NCI-H526 treated with DMSO at 0.1 percent for 48 hours (cell line): ENCODE measurements at regions not wholly inside any gene's neighbourhood (a gene's known extent, or its start where the extent isn't known, plus 50 kb on each side); places are given as distances from the start of the nearest gene placed in this dataset.
"Not testable (repeated sequence)": the region's sequence is repeated elsewhere in the genome, so short reads cannot be mapped to it uniquely, and the experiment has no call there.

Source experiments
- DNase-seq: peaks from one replicate; lab custom pipeline; 2025; lab: John Stamatoyannopoulos, UW

GRCh38 chr11:121358760-121359159 lies 66.2 kb downstream of the SC5D start:
- no peak for DNase-seq

- DNase-seq, result no peak
These were observed 67.0 kb downstream of the SC5D start for GRCh38 chr11:121359591-121359990.

GRCh38 chr11:121362955-121363354 lies 70.4 kb downstream of the SC5D start:
- not testable (repeated sequence) for DNase-seq

GRCh38 chr11:121365304-121365703 lies 72.7 kb downstream of the SC5D start:
- no peak for DNase-seq

GRCh38 chr11:121366038-121366437 lies 73.5 kb downstream of the SC5D start:
- DNase-seq, result no peak

GRCh38 chr11:121367001-121367843 lies 74.7 kb downstream of the SC5D start:
- no peak for DNase-seq

- no peak for DNase-seq
These were observed 75.3 kb downstream of the SC5D start for GRCh38 chr11:121367844-121368225.

- no peak for DNase-seq
These were observed 76.0 kb downstream of the SC5D start for GRCh38 chr11:121368364-121369240.

- no peak for DNase-seq
These were observed 76.8 kb downstream of the SC5D start for GRCh38 chr11:121369366-121369765.

- no peak for DNase-seq
These were observed 79.5 kb downstream of the SC5D start for GRCh38 chr11:121372028-121372427.

- DNase-seq, result no peak
These were observed 79.3 kb upstream of the SORL1 start for GRCh38 chr11:121372671-121373429.

- peak; percentile 34 for DNase-seq
These were observed 77.7 kb upstream of the SORL1 start for GRCh38 chr11:121374286-121374985.

- no peak for DNase-seq
These were observed 76.0 kb upstream of the SORL1 start for GRCh38 chr11:121376130-121376529.

- DNase-seq, result not testable (repeated sequence)
These were observed 72.8 kb upstream of the SORL1 start for GRCh38 chr11:121379145-121379810.

- DNase-seq, result no peak
These were observed 68.4 kb upstream of the SORL1 start for GRCh38 chr11:121383716-121384115.

- no peak for DNase-seq
These were observed 66.4 kb upstream of the SORL1 start for GRCh38 chr11:121385688-121386087.
